Astrocyte (in vitro differentiated cells and primary cell): ENCODE measurements at regions not wholly inside any gene's neighbourhood (a gene's known extent, or its start where the extent isn't known, plus 50 kb on each side); places are given as distances from the start of the nearest gene placed in this dataset.

Experiments used
- EZH2 ChIP-seq: IDR thresholded peaks from 2 replicates; pipeline ENCODE4 v1.6.1; 2012; ENCODE audit warnings: mild to moderate bottlenecking, low read length, inconsistent platforms; ENCODE audit not compliant: insufficient read depth
- TF ChIP-seq, protein P1 (sequence below): IDR thresholded peaks from 2 replicates; pipeline ENCODE4 v1.5.1; 2011; ENCODE audit warnings: low read depth, mild to moderate bottlenecking, inconsistent platforms, low read length, moderate library complexity; ENCODE audit not compliant: insufficient read depth

DNA sequence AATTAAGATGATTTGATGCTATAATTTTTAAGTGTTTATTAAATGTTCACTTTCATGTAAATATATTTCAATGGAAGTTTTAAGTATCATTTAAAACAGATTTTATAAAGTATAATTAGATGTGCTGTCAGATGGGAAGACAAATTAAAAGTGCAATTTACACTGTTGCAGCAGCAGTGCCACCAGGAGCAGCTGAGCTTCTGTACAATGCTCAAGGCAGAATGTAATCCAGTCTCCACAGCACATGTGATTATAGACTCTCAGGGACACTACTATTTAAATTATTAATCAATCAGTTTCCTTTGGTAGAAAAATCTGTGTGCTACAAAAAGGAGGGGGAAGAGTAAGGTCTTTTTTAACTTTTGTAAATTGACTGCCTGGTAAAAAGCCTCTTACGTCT lies 285.7 kb upstream of the USP15 start:
- TF ChIP-seq EZH2 = no peak
- TF ChIP-seq, protein P1, sequence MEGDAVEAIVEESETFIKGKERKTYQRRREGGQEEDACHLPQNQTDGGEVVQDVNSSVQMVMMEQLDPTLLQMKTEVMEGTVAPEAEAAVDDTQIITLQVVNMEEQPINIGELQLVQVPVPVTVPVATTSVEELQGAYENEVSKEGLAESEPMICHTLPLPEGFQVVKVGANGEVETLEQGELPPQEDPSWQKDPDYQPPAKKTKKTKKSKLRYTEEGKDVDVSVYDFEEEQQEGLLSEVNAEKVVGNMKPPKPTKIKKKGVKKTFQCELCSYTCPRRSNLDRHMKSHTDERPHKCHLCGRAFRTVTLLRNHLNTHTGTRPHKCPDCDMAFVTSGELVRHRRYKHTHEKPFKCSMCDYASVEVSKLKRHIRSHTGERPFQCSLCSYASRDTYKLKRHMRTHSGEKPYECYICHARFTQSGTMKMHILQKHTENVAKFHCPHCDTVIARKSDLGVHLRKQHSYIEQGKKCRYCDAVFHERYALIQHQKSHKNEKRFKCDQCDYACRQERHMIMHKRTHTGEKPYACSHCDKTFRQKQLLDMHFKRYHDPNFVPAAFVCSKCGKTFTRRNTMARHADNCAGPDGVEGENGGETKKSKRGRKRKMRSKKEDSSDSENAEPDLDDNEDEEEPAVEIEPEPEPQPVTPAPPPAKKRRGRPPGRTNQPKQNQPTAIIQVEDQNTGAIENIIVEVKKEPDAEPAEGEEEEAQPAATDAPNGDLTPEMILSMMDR = no peak
